ENCODE measurements at regions not wholly inside any gene's neighbourhood (a gene's known extent, or its start where the extent isn't known, plus 50 kb on each side); places are given as distances from the start of the nearest gene placed in this dataset.

DNA sequence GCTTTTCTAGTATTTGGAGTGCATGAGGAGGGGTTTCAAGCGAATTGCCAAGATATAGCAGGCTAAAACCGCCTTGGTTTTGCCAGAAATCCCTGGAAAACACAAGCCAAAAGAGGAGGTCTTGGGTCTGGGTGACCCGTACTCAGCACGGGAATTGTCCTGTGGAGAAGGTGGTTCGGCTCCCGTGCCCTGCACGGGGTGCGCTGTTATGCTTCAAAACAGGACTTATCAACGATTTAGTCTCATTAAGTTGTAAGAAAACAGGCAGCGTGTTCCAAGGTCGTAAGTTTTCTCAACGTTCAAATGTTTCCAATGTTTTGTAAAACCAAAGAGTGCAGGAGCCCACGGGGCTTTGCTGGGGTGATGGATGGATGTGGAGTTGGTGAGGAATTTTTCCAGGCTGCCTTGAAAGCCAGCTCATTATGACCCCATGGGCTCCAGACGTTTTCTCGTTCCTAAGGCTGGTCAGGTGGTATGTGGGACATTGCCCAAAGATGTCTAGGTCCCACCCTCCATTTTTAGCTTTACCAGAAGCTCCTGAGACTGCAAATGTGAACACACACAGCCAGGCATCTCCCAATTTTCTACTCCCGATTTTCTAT lies 75.4 kb upstream of the CLDN14 start:
- ATAC-seq (no peak), FAIRE-seq (no peak)

More for the DNA sequence above, 75.4 kb upstream of the CLDN14 start:
- H3K4me1 ChIP-seq (replicated peaks in 1 of 2; ENCODE audit: control insufficient read depth in 2 of 2, insufficient read depth in 2 of 2, low read length in 2 of 2): no peaks in the 10 kb centered on the region
- H3K4me2 ChIP-seq (ENCODE audit: insufficient read depth, low read length): no peak overlapping the region
- no peak overlapping the region for H3K9ac ChIP-seq (ENCODE audit: insufficient read depth in 1 of 2, low read depth in 2 of 2, low read length in 2 of 2)
- no peak overlapping the region for H3K27ac ChIP-seq (ENCODE audit: extremely low read depth, low read depth, low read length)
- H2AFZ ChIP-seq (ENCODE audit: low read depth, low read length): no peak overlapping the region
- H3K9me1 ChIP-seq (ENCODE audit: control insufficient read depth, insufficient read depth, low read length): no peaks in the 10 kb centered on the region
- H3K79me2 ChIP-seq (ENCODE audit: control insufficient read depth, insufficient read depth, low read length): no peaks in the 10 kb centered on the region
- in situ Hi-C loops (cut with MboI): no loop called here
- no peaks in the 10 kb centered on the region for H4K20me1 ChIP-seq (replicated peaks; ENCODE audit: control insufficient read depth, insufficient read depth, low read length)
- no peaks in the 10 kb centered on the region for H3K9me3 ChIP-seq (replicated peaks; ENCODE audit: control insufficient read depth, insufficient read depth, low read depth, low read length)
- POLR2A ChIA-PET: no interaction called here
- peaks cover 8 to 46% of the 10 kb centered on the region in 2 experiments; a peak in 4 of 5 replicates for H3K27me3 ChIP-seq (ENCODE audit: control insufficient read depth in 2 of 2, insufficient read depth in 2 of 2, low read length in 2 of 2)
- DNase-seq (ENCODE audit: extremely low read depth in 1 of 4, low spot score in 3 of 4): no peak
- intact Hi-C loops (cut with micrococcal nuclease): no loop called here
- CTCF ChIA-PET (ENCODE audit: low intra/inter-chr PET ratio): no interaction called here
- no peaks in the 10 kb centered on the region for H3K36me3 ChIP-seq (ENCODE audit: control insufficient read depth, insufficient read depth, low read length)
- TF ChIP-seq, protein P1, sequence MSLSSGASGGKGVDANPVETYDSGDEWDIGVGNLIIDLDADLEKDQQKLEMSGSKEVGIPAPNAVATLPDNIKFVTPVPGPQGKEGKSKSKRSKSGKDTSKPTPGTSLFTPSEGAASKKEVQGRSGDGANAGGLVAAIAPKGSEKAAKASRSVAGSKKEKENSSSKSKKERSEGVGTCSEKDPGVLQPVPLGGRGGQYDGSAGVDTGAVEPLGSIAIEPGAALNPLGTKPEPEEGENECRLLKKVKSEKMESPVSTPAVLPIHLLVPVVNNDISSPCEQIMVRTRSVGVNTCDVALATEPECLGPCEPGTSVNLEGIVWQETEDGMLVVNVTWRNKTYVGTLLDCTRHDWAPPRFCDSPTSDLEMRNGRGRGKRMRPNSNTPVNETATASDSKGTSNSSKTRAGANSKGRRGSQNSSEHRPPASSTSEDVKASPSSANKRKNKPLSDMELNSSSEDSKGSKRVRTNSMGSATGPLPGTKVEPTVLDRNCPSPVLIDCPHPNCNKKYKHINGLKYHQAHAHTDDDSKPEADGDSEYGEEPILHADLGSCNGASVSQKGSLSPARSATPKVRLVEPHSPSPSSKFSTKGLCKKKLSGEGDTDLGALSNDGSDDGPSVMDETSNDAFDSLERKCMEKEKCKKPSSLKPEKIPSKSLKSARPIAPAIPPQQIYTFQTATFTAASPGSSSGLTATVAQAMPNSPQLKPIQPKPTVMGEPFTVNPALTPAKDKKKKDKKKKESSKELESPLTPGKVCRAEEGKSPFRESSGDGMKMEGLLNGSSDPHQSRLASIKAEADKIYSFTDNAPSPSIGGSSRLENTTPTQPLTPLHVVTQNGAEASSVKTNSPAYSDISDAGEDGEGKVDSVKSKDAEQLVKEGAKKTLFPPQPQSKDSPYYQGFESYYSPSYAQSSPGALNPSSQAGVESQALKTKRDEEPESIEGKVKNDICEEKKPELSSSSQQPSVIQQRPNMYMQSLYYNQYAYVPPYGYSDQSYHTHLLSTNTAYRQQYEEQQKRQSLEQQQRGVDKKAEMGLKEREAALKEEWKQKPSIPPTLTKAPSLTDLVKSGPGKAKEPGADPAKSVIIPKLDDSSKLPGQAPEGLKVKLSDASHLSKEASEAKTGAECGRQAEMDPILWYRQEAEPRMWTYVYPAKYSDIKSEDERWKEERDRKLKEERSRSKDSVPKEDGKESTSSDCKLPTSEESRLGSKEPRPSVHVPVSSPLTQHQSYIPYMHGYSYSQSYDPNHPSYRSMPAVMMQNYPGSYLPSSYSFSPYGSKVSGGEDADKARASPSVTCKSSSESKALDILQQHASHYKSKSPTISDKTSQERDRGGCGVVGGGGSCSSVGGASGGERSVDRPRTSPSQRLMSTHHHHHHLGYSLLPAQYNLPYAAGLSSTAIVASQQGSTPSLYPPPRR (CRISPR knock-in tag; IDR thresholded peaks at IDR 0.05; ENCODE audit: borderline replicate concordance): no peak
- TF ChIP-seq ZNF263 (CRISPR knock-in tag; IDR thresholded peaks at IDR 0.05; ENCODE audit: borderline replicate concordance) (no peak), SNRNP70 (optimal IDR thresholded peaks at IDR 0.05; ENCODE audit: low read depth, low read length) (no peak), ETV6 (IDR thresholded peaks at IDR 0.05; ENCODE audit: borderline replicate concordance in 1 of 2, low read depth in 2 of 2, low read length in 1 of 2) (no peak), ETV6 (CRISPR knock-in tag; IDR thresholded peaks at IDR 0.05; ENCODE audit: borderline replicate concordance) (no peak), TCFL5 (CRISPR knock-in tag; conservative IDR thresholded peaks at IDR 0.05) (no peak), ZNF124 (CRISPR knock-in tag; IDR thresholded peaks at IDR 0.05) (no peak)
- no peak overlapping the region for H3K4me3 ChIP-seq
- WGBS (ENCODE audit: insufficient coverage, low coverage, missing lambda C conversion rate): 0% methylated on average over 16 of the region's 16 CpGs
- BruUV-seq (replicated peaks): no TSS peak
